Neural progenitor cell (in vitro differentiated cells): ENCODE measurements at regions not wholly inside any gene's neighbourhood (a gene's known extent, or its start where the extent isn't known, plus 50 kb on each side); places are given as distances from the start of the nearest gene placed in this dataset.

Experiments
- CTCF ChIP-seq: fragments of 200-600 bp; sonication (generic); IDR thresholded peaks from 2 replicates; pipeline ENCODE4 v1.5.1; 2017; ENCODE audit warnings: antibody characterized with exemption, mild to moderate bottlenecking
- EZH2 ChIP-seq: fragments of 200-600 bp; sonication (generic); IDR thresholded peaks from 2 replicates; pipeline ENCODE4 v1.6.1; 2017; ENCODE audit warnings: antibody characterized with exemption, mild to moderate bottlenecking, moderate library complexity

DNA sequence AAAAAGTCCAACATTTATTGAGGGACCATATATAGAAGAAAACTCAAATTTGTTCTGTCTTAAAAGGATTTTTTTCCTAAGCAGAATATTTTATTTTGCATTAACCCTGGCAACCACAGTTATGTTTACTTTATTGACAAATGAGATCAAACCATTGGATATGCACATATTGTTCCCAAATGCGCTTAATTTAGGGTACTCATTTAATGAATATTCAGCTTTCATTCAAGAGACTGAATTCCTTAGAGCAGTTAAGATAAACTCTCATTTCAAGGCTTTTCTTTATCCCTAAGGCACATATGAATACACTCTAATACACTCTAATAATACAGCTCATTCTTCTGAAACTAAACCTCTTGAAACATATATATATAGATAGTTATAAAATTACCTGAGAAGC, 150.2 kb downstream of the HMHB1 start:
- TF ChIP-seq CTCF (no peak), EZH2 (no peak)
